WTC11 (cell line): ENCODE measurements at regions not wholly inside any gene's neighbourhood (a gene's known extent, or its start where the extent isn't known, plus 50 kb on each side); places are given as distances from the start of the nearest gene placed in this dataset.

Source experiments
- ATAC-seq: fragments of 200-7000 bp; cut with Tn5 transposase; 2 replicates; pipeline ENCODE4 v1.10.0; 2021; ENCODE audit warnings: mild to moderate bottlenecking, moderate library complexity
- CTCF ChIA-PET: fragments of 300-600 bp; sonication (Branson Sonifier 250); formaldehyde crosslinking; loops from one replicate; lab custom pipeline; 2021; ENCODE audit warnings: antibody characterized with exemption; lab: Charles Lee
- POLR2A ChIA-PET: fragments of 350-600 bp; sonication (Branson Sonifier 250); formaldehyde crosslinking; loops from one replicate; lab custom pipeline; 2021; ENCODE audit warnings: antibody characterized with exemption; lab: Charles Lee
- DNase-seq: peaks from one replicate; pipeline ENCODE4 v3.0.0; 2021; ENCODE audit warnings: low spot score
- H3K27ac Mint-ChIP-seq: 2 replicates; pipeline ENCODE4 v1.8.0; 2021; ENCODE audit warnings: mixed read lengths
- H3K27me3 Mint-ChIP-seq: 2 replicates; pipeline ENCODE4 v1.8.0; 2021; ENCODE audit warnings: low read depth, mild to moderate bottlenecking, moderate library complexity, mixed read lengths
- H3K36me3 Mint-ChIP-seq: 2 replicates; pipeline ENCODE4 v1.8.0; 2021; ENCODE audit warnings: mixed read lengths
- H3K4me1 Mint-ChIP-seq: 2 replicates; pipeline ENCODE4 v1.8.0; 2022; ENCODE audit warnings: mixed read lengths
- H3K4me3 Mint-ChIP-seq: 2 replicates; pipeline ENCODE4 v1.8.0; 2021; ENCODE audit warnings: mild to moderate bottlenecking, moderate library complexity, mixed read lengths
- H3K9me3 Mint-ChIP-seq: 2 replicates; pipeline ENCODE4 v1.8.0; 2021; ENCODE audit warnings: mixed read lengths
- ARID4B ChIP-seq: sonication (generic); formaldehyde crosslinking; IDR thresholded peaks from 2 replicates; pipeline ENCODE4 v1.8.0; 2023; ENCODE audit warnings: missing genetic modification reagents, mild to moderate bottlenecking, borderline replicate concordance
- ATF3 ChIP-seq: sonication (generic); formaldehyde crosslinking; conservative IDR thresholded peaks from 2 replicates; pipeline ENCODE4 v1.8.1; 2022; ENCODE audit warnings: mild to moderate bottlenecking, missing genetic modification reagents
- E2F5 ChIP-seq: sonication (generic); formaldehyde crosslinking; IDR thresholded peaks from 2 replicates; pipeline ENCODE4 v1.8.1; 2022; ENCODE audit warnings: mild to moderate bottlenecking, moderate library complexity, missing genetic modification reagents
- ETV6 ChIP-seq: sonication (generic); formaldehyde crosslinking; IDR thresholded peaks from 2 replicates; pipeline ENCODE4 v1.8.1; 2022; ENCODE audit warnings: mild to moderate bottlenecking, missing genetic modification reagents
- FOXJ3 ChIP-seq: sonication (generic); formaldehyde crosslinking; IDR thresholded peaks from 2 replicates; pipeline ENCODE4 v1.9.0; 2021; ENCODE audit warnings: missing genetic modification reagents, mild to moderate bottlenecking, borderline replicate concordance
- FOXK1 ChIP-seq: sonication (generic); formaldehyde crosslinking; IDR thresholded peaks from 2 replicates; pipeline ENCODE4 v1.8.0; 2022; ENCODE audit warnings: mild to moderate bottlenecking, moderate library complexity, missing genetic modification reagents
- HMGA2 ChIP-seq: fragments of 250-450 bp; sonication (Bioruptor Pico); IDR thresholded peaks from 2 replicates; pipeline ENCODE4 v1.4.0; 2021; ENCODE audit warnings: mild to moderate bottlenecking, moderate library complexity
- JUN ChIP-seq: sonication (generic); formaldehyde crosslinking; IDR thresholded peaks from 2 replicates; pipeline ENCODE4 v1.8.0; 2023; ENCODE audit warnings: mild to moderate bottlenecking, missing genetic modification reagents
- MLX ChIP-seq: sonication (generic); formaldehyde crosslinking; IDR thresholded peaks from 2 replicates; pipeline ENCODE4 v1.8.1; 2023; ENCODE audit warnings: mild to moderate bottlenecking, missing genetic modification reagents, moderate library complexity
- RELA ChIP-seq: sonication (generic); formaldehyde crosslinking; IDR thresholded peaks from 2 replicates; pipeline ENCODE4 v1.8.1; 2022; ENCODE audit warnings: missing genetic modification reagents, mild to moderate bottlenecking, borderline replicate concordance
- RORB ChIP-seq: fragments of 250-450 bp; sonication (Bioruptor Pico); IDR thresholded peaks from 2 replicates; pipeline ENCODE4 v1.9.0; 2021; ENCODE audit warnings: mild to moderate bottlenecking
- SOX15 ChIP-seq: fragments of 250-450 bp; sonication (Bioruptor Pico); IDR thresholded peaks from 2 replicates; pipeline ENCODE4 v1.9.0; 2021; ENCODE audit warnings: mild to moderate bottlenecking
- SP1 ChIP-seq: sonication (generic); formaldehyde crosslinking; conservative IDR thresholded peaks from 2 replicates; pipeline ENCODE4 v1.8.1; 2022; ENCODE audit warnings: missing genetic modification reagents
- TCF7 ChIP-seq: sonication (generic); formaldehyde crosslinking; IDR thresholded peaks from 2 replicates; pipeline ENCODE4 v1.8.0; 2022; ENCODE audit warnings: mild to moderate bottlenecking, low read depth, missing genetic modification reagents, moderate library complexity
- TEAD4 ChIP-seq: sonication (generic); formaldehyde crosslinking; IDR thresholded peaks from 2 replicates; pipeline ENCODE4 v1.8.0; 2022; ENCODE audit warnings: mild to moderate bottlenecking, missing genetic modification reagents
- ZNF219 ChIP-seq: sonication (generic); formaldehyde crosslinking; IDR thresholded peaks from 2 replicates; pipeline ENCODE4 v1.8.0; 2023; ENCODE audit warnings: missing genetic modification reagents, mild to moderate bottlenecking, borderline replicate concordance
- ZNF317 ChIP-seq: sonication (generic); formaldehyde crosslinking; IDR thresholded peaks from 2 replicates; pipeline ENCODE4 v1.8.1; 2023; ENCODE audit warnings: low read depth, mild to moderate bottlenecking, moderate library complexity, missing genetic modification reagents, borderline replicate concordance
- TF ChIP-seq, protein P1 (sequence below): sonication (generic); formaldehyde crosslinking; IDR thresholded peaks from 2 replicates; pipeline ENCODE4 v1.8.1; 2023; ENCODE audit warnings: mild to moderate bottlenecking, missing genetic modification reagents, moderate library complexity
- TF ChIP-seq, protein P2 (sequence below): sonication (generic); formaldehyde crosslinking; IDR thresholded peaks from 2 replicates; pipeline ENCODE4 v1.8.0; 2023; ENCODE audit warnings: missing genetic modification reagents
- TF ChIP-seq, protein P3 (sequence below): sonication (generic); formaldehyde crosslinking; IDR thresholded peaks from 2 replicates; pipeline ENCODE4 v1.8.0; 2022; ENCODE audit warnings: mild to moderate bottlenecking, missing genetic modification reagents

GRCh38 chr5:51734677-51735076, 351.4 kb downstream of the ISL1 start:
- Mint-ChIP-seq H3K9me3 (peaks cover 12% of the 10 kb centered on the region), H3K36me3 (peaks cover 3% of the 10 kb centered on the region; the same call in 1 of the 2 replicates), H3K27me3 (peaks cover 46% of the 10 kb centered on the region), H3K27ac (no peak overlapping the region), H3K4me1 (peaks cover 9% of the 10 kb centered on the region), H3K4me3 (no peak overlapping the region)
- DNase-seq (no peak), ATAC-seq (no peak)
- POLR2A ChIA-PET, result no interaction called here
- CTCF ChIA-PET, result no interaction called here
- no peak for TF ChIP-seq SOX15 (CRISPR knock-in tag)
- TF ChIP-seq, protein P1, sequence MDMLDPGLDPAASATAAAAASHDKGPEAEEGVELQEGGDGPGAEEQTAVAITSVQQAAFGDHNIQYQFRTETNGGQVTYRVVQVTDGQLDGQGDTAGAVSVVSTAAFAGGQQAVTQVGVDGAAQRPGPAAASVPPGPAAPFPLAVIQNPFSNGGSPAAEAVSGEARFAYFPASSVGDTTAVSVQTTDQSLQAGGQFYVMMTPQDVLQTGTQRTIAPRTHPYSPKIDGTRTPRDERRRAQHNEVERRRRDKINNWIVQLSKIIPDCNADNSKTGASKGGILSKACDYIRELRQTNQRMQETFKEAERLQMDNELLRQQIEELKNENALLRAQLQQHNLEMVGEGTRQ (CRISPR knock-in tag), result no peak
- TF ChIP-seq TCF7 (CRISPR knock-in tag), result no peak
- no peak for TF ChIP-seq HMGA2
- TF ChIP-seq E2F5 (CRISPR knock-in tag), result no peak
- TF ChIP-seq FOXK1, result no peak
- TF ChIP-seq ZNF219, result no peak
- no peak for TF ChIP-seq RELA
- no peak for TF ChIP-seq SP1 (CRISPR knock-in tag)
- TF ChIP-seq ATF3 (CRISPR knock-in tag), result no peak
- no peak for TF ChIP-seq FOXJ3 (CRISPR knock-in tag)

DNA sequence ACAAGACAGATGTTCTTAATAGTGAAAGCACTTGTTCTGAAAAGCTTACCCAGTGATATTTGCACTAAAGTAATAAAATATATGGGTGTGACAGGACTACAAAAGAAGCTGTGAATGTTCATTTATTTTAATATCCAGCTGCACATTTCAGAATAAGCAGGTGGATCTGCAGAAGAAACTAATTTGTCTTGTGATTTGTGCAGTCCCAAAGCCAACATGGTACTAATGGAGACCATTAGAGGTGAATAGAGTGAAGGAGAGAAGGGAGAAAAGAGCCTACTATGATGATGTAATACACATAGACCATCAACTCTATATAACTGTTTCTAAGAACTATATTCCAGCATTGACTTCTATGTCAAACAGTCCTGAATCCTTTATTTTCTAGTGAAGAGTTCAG, 362.8 kb downstream of the ISL1 start:
- ChIA-PET POLR2A (no interaction called here), CTCF (no interaction called here)
- ATAC-seq, result no peak
- no peak overlapping the region for H3K4me3 Mint-ChIP-seq
- H3K4me1 Mint-ChIP-seq, result no peaks in the 10 kb centered on the region
- H3K9me3 Mint-ChIP-seq, result peaks cover 16% of the 10 kb centered on the region
- H3K36me3 Mint-ChIP-seq, result no peaks in the 10 kb centered on the region
- TF ChIP-seq RORB (CRISPR knock-in tag) (no peak), E2F5 (CRISPR knock-in tag) (no peak), TEAD4 (no peak), ETV6 (no peak), ZNF317 (CRISPR knock-in tag) (no peak)
- TF ChIP-seq, protein P2, sequence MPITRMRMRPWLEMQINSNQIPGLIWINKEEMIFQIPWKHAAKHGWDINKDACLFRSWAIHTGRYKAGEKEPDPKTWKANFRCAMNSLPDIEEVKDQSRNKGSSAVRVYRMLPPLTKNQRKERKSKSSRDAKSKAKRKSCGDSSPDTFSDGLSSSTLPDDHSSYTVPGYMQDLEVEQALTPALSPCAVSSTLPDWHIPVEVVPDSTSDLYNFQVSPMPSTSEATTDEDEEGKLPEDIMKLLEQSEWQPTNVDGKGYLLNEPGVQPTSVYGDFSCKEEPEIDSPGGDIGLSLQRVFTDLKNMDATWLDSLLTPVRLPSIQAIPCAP, result no peak
- TF ChIP-seq, protein P3, sequence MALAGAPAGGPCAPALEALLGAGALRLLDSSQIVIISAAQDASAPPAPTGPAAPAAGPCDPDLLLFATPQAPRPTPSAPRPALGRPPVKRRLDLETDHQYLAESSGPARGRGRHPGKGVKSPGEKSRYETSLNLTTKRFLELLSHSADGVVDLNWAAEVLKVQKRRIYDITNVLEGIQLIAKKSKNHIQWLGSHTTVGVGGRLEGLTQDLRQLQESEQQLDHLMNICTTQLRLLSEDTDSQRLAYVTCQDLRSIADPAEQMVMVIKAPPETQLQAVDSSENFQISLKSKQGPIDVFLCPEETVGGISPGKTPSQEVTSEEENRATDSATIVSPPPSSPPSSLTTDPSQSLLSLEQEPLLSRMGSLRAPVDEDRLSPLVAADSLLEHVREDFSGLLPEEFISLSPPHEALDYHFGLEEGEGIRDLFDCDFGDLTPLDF (CRISPR knock-in tag), result no peak
- no peaks in the 10 kb centered on the region for H3K27me3 Mint-ChIP-seq
- H3K27ac Mint-ChIP-seq, result no peak overlapping the region
- no peak for DNase-seq

DNA sequence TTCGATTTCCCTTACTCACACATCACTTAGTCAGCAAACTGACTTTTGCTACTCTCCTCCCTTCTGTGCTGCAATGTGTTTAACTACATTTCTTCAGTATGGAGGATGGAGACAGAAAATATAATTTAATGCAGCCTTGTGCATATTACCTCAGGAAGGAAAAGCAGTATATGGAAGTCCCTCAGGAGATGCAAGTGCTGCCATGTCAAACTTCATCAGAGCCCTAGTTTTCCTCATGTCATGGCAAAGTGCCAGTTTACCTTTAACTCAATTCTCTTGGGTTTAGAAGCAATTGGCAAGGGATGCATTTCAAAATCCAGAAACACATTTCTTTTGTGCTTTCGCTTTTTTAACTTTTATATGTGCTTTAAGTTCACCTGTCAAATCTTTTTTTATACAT, 365.4 kb downstream of the ISL1 start:
- no peak for DNase-seq
- ATAC-seq, result no peak
- H3K27ac Mint-ChIP-seq, result no peak overlapping the region
- ChIA-PET CTCF (no interaction called here), POLR2A (no interaction called here)
- H3K4me1 Mint-ChIP-seq, result no peaks in the 10 kb centered on the region
- H3K36me3 Mint-ChIP-seq, result no peaks in the 10 kb centered on the region
- no peaks in the 10 kb centered on the region for H3K27me3 Mint-ChIP-seq
- no peak overlapping the region for H3K4me3 Mint-ChIP-seq
- H3K9me3 Mint-ChIP-seq, result peaks cover 2% of the 10 kb centered on the region; the same call in 1 of the 2 replicates
- no peak for TF ChIP-seq ZNF317 (CRISPR knock-in tag)
- TF ChIP-seq TEAD4, result no peak
- TF ChIP-seq ARID4B (CRISPR knock-in tag), result no peak
- TF ChIP-seq, protein P2, result no peak
- no peak for TF ChIP-seq E2F5 (CRISPR knock-in tag)
- no peak for TF ChIP-seq JUN (CRISPR knock-in tag)
- no peak for TF ChIP-seq ZNF219
- no peak for TF ChIP-seq MLX
